Left lung (tissue), 4 donors: ENCODE measurements at regions not wholly inside any gene's neighbourhood (a gene's known extent, or its start where the extent isn't known, plus 50 kb on each side); places are given as distances from the start of the nearest gene placed in this dataset.
A peak's percentile ranks its signal among the peaks of the same experiment; 100 is the strongest.

Experiments used
- ATAC-seq: fragments of 200-7000 bp; cut with Tn5 transposase; one replicate; pipeline ENCODE4 v1.9.1; 2020; ENCODE audit warnings: moderate library complexity
- DNase-seq, 4 donors: peaks; one replicate each; pipeline ENCODE4 v3.0.0-alpha.2; 2013 to 2020
- H3K27ac ChIP-seq, 2 donors: fragments of 200-600 bp; sonication (generic) in 1 of 2; one replicate each; pipeline versions ENCODE4 v1.5.0 to v1.8.0; 2020 to 2021
- H3K27me3 ChIP-seq, 2 donors: fragments of 200-600 bp; sonication (generic) in 1 of 2; one replicate each; pipeline versions ENCODE4 v1.5.0 to v1.8.0; 2020 to 2021
- H3K36me3 ChIP-seq, 2 donors: fragments of 200-600 bp; sonication (generic) in 1 of 2; one replicate each; pipeline versions ENCODE4 v1.5.0 to v1.8.0; 2020 to 2021
- H3K4me1 ChIP-seq, 2 donors: fragments of 200-600 bp; one replicate each; pipeline ENCODE4 v1.8.0; 2021
- H3K4me3 ChIP-seq, 2 donors: fragments of 200-600 bp; sonication (generic) in 1 of 2; one replicate each; pipeline versions ENCODE4 v1.5.0 to v1.8.0; 2020 to 2021; ENCODE audit warnings: mild to moderate bottlenecking in 1 of 2
- H3K9me3 ChIP-seq, 2 donors: fragments of 200-600 bp; sonication (generic) in 1 of 2; one replicate each; pipeline versions ENCODE4 v1.5.0 to v1.8.0; 2020 to 2021
- CTCF ChIP-seq, 2 donors: fragments of 200-600 bp; sonication (generic) in 1 of 2; IDR thresholded peaks; one replicate each; pipeline versions ENCODE4 v1.5.0 to v1.8.0; 2021; ENCODE audit warnings: antibody characterized with exemption in 2 of 2
- intact Hi-C, 2 donors: fragments of 100-400 bp; cut with DNase I; formaldehyde crosslinking; loops; one replicate each; pipeline versions ENCODE4 v1.11.2 to v1.14.2; 2022
- donor health status: DM: no; HTN: yes; CAD: no.
- donor health status: DM: no; HTN: no; CAD: no.

DNA sequence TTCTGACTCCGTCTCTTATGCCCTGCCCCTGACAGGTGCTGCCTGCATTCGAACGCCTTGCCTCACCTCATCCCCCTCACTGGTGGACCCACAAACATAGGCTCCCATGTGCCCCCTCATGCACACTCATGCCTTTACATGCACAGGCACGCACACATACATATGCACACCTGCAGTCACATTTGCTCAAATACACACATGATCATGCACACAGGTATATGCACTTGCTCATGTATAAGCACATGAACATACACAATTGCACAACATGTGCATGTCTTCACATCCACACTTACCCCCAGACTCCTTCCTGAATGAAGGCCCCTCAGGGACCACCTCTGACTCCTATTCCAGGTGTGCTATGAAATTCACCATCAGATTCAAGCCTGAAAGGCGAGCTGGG, 506.9 kb downstream of the PTPRU start:
- Histone ChIP-seq H3K4me3 (no peak overlapping the region), H3K27me3 (peaks cover 0 to 51% of the 10 kb centered on the region in 2 donors), H3K36me3 (no peaks in the 10 kb centered on the region), H3K4me1 (no peaks in the 10 kb centered on the region), H3K9me3 (no peaks in the 10 kb centered on the region), H3K27ac (no peak overlapping the region)
- DNase-seq (no peak), ATAC-seq (no peak)
- no peak for TF ChIP-seq CTCF (IDR thresholded peaks at IDR 0.05)
- intact Hi-C loops, result no loop called here

- Histone ChIP-seq H3K27me3 (peaks cover 0 to 53% of the 10 kb centered on the region in 2 donors), H3K27ac (no peak overlapping the region), H3K4me3 (no peak overlapping the region), H3K9me3 (no peaks in the 10 kb centered on the region), H3K4me1 (no peaks in the 10 kb centered on the region), H3K36me3 (no peaks in the 10 kb centered on the region)
- DNase-seq, result no peak
- TF ChIP-seq CTCF (IDR thresholded peaks at IDR 0.05), result no peak
- ATAC-seq, result no peak
- intact Hi-C loops, result no loop called here
Observed at GRCh38 chr1:29739176-29739575, 502.9 kb downstream of the PTPRU start.

- Histone ChIP-seq H3K27ac (no peak overlapping the region), H3K4me3 (no peak overlapping the region), H3K36me3 (no peaks in the 10 kb centered on the region), H3K9me3 (no peaks in the 10 kb centered on the region), H3K4me1 (no peaks in the 10 kb centered on the region), H3K27me3 (peaks cover 0 to 47% of the 10 kb centered on the region in 2 donors)
- no peak for TF ChIP-seq CTCF (IDR thresholded peaks at IDR 0.05)
- intact Hi-C loops, result no loop called here
- peak in 2 of 4 donors; percentile 30 to 60 for DNase-seq
- ATAC-seq, result peak; percentile 64
Observed at GRCh38 chr1:29736582-29737188, 500.4 kb downstream of the PTPRU start.

DNA sequence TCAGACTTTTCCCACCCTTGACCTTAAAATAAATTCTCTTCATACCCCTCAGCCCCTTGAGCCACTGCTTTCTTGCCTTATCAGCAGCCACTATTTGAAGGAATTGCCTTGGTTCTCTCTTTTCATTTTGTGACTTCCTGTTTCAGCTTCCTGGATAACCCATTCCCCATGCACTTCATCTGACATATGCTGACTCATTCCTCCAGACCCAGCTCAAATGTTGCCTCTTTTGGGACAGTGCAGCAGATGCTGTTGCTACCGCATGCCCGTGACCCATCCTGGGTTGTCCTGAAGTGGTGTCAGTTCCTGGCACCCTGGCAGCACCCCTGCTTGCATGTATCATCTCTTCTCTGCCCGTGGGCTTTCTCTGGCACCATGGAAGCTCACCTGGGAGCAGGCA, 496.1 kb downstream of the PTPRU start:
- Histone ChIP-seq H3K9me3 (no peaks in the 10 kb centered on the region), H3K27ac (no peak overlapping the region), H3K27me3 (peaks cover 0 to 21% of the 10 kb centered on the region in 2 donors), H3K4me1 (no peaks in the 10 kb centered on the region), H3K36me3 (no peaks in the 10 kb centered on the region), H3K4me3 (no peak overlapping the region)
- intact Hi-C loops, result no loop called here
- TF ChIP-seq CTCF (IDR thresholded peaks at IDR 0.05), result no peak
- no peak for ATAC-seq
- no peak for DNase-seq

GRCh38 chr1:29730623-29731022, 494.3 kb downstream of the PTPRU start:
- Histone ChIP-seq H3K27me3 (peaks cover 0 to 26% of the 10 kb centered on the region in 2 donors), H3K4me3 (no peak overlapping the region), H3K4me1 (no peaks in the 10 kb centered on the region), H3K36me3 (no peaks in the 10 kb centered on the region), H3K9me3 (no peaks in the 10 kb centered on the region), H3K27ac (no peak overlapping the region)
- no peak for TF ChIP-seq CTCF (IDR thresholded peaks at IDR 0.05)
- no peak for DNase-seq
- ATAC-seq, result no peak
- intact Hi-C loops, result no loop called here
